ENCODE measurements at regions not wholly inside any gene's neighbourhood (a gene's known extent, or its start where the extent isn't known, plus 50 kb on each side); places are given as distances from the start of the nearest gene placed in this dataset.
A peak's percentile ranks its signal among the peaks of the same experiment; 100 is the strongest.

DNA sequence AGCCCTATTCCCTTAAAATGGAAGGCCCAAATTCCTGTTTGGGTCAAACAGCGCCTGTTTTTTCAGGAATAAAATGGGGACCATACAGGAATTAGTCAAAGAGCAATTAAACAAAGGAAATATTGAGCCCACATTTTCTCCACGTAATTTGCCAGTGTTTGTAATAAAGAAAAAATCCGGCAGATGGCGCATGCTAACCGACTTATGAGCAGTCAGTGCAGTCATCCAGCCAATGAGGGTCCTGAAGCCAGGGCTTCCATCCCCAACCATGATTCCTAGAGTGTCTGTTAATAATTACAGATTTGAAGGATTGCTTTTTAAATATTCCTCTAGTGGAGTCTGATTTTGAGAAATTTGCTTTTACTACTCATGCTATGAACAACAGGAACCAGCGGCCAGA lies 103.7 kb downstream of the HSFY2 start:
- TF ChIP-seq, protein P1, sequence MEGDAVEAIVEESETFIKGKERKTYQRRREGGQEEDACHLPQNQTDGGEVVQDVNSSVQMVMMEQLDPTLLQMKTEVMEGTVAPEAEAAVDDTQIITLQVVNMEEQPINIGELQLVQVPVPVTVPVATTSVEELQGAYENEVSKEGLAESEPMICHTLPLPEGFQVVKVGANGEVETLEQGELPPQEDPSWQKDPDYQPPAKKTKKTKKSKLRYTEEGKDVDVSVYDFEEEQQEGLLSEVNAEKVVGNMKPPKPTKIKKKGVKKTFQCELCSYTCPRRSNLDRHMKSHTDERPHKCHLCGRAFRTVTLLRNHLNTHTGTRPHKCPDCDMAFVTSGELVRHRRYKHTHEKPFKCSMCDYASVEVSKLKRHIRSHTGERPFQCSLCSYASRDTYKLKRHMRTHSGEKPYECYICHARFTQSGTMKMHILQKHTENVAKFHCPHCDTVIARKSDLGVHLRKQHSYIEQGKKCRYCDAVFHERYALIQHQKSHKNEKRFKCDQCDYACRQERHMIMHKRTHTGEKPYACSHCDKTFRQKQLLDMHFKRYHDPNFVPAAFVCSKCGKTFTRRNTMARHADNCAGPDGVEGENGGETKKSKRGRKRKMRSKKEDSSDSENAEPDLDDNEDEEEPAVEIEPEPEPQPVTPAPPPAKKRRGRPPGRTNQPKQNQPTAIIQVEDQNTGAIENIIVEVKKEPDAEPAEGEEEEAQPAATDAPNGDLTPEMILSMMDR (IDR thresholded peaks at IDR 0.05), result peak in 2 of 7 experiments; percentile 27 to 28
- TF ChIP-seq POLR2AphosphoS5 (IDR thresholded peaks at IDR 0.05) (no peak), POLR2A (IDR thresholded peaks at IDR 0.05) (no peak)

Measured in stomach (tissue), 4 donors.